ENCODE measurements at regions not wholly inside any gene's neighbourhood (a gene's known extent, or its start where the extent isn't known, plus 50 kb on each side); places are given as distances from the start of the nearest gene placed in this dataset.

- DNase-seq, result peak; percentile 4
These were observed 546.4 kb downstream of the OMA1 start for GRCh38 chr1:58000116-58000515.

GRCh38 chr1:57996400-57996799 lies 550.1 kb downstream of the OMA1 start:
- DNase-seq, result no peak

DNA sequence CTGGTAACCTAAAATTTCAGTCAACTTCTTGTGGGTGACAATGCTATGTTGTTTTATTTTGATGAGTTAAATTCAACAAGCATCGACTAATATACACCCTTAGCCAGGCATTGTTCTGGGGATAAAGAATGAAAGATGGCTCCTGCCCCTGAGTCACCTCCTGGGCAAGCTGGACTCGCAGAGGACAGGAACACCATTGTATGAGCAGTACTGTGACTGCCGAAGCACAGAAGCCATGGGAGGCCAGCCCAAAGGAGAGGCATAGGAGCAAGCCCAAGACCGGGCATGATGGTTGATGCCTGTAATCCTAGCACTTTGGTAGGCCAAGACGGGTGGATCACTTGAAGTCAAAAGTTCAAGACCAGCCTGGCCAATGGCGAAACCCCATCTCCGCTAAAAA lies 555.2 kb downstream of the OMA1 start:
- DNase-seq, result no peak

DNA sequence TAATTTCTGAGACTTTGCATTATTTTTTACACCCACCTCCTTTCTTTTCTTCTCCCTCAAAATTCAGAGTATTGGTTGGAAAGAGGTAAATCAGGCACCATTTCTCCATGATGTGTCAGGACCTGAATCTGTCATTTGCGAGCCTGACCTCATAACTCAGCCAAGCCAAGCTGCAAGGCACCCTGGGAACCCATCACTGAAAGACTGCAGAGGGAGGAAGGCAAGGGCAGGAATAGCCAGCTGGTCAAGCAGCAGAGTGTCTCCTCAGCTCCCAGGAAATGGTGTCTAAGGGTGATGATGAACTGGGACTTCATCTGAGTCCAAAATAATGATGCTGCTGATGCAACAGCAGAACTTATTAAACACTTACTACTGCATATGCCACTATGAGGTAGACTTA lies 556.6 kb downstream of the OMA1 start:
- DNase-seq, result no peak

GRCh38 chr1:57987523-57987922 lies 559.0 kb downstream of the OMA1 start:
- no peak for DNase-seq

GRCh38 chr1:57986432-57986831 lies 560.1 kb downstream of the OMA1 start:
- DNase-seq, result no peak

- DNase-seq, result no peak
These were observed 560.4 kb upstream of the DAB1 start for GRCh38 chr1:57984277-57984676.

DNA sequence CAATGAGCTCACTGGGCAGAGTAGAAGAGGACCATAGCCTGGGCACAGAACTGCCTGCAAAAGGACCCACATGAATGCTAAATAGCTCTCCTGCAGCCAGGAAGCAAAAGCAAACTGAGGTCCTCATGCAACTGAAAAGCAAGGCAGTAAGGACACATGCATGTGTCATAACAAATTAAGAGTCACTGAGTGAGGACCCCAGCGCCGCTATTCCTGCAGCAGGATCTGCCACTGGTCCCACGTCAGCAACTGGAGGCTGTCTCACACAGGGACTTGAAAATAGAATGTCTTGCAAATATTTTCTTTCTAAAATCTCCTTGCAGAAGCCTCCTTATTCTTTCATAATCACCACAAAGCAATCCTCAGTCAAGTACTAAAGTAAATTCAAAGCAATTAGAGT lies 559.6 kb upstream of the DAB1 start:
- no peak for DNase-seq

DNA sequence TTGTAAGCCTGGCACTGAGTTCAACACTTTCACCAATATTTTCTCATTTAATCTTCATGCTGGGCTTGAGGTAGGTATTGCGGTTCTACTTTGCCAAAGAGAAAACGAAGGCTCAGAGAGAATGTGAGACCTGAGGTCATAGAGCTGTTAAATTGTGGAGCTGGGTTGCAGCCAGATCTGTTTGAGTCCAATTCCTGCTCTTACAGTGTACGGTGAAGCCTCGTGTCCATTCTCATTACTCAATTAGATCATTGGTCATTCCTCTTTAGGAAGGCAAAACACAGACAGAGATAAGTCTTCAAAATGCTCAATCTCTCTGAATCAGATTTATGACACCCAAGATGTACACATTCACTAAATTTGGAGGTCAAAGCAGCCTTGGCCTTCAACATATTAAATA lies 559.0 kb upstream of the DAB1 start:
- no peak for DNase-seq

GRCh38 chr1:57976216-57976615 lies 552.4 kb upstream of the DAB1 start:
- no peak for DNase-seq

DNA sequence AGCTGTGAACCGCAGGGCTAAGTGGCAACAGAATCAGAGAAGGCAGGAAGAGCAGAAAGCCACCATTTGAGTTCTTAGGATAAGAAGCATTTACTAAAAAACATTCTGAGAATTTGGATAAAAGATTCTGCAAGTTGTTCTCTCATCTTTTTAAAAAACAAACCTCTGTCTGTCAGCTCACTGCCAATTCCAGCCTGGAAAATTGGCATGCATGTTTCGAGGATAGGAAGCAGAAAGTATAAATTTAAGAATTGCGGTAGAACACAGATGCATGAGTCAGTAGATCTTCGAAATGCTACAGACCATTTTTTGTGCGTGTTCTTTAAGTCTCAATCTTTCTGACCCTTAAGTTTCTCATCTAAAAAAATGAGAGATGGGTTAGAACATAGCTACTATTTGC lies 544.5 kb upstream of the DAB1 start:
- DNase-seq, result no peak

DNA sequence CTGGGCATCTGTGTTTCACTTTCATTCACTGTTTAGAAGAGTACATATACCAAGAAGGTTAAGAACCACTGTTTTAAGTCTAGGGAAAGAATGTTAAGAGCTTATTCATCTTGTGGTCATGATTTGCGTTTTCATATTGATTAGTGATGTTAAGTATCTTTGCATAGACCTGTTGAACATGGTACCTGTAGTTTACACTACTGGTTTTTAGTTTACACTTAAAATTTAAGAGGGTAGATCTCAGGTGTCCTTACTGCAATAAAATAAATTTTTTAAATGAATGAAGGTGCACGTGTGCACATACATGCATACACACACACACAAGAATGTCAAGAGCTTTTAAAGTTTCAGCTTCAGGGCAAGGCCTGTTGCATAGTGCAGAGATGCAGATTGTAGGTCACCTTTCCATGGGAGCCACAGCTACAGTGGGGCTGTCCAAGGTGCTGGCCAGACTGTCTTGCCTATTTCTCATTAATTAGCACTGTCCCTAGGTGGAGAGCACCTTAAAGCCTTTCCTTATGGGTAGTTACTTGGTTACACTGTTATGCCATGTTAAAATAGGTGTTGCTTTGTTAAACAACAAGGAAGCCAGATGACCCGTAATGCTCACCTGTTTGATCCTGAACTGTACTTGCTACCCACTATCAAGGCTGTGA lies 543.0 kb upstream of the DAB1 start:
- DNase-seq, result peak; percentile 67

- DNase-seq, result no peak
These were observed 542.5 kb upstream of the DAB1 start for GRCh38 chr1:57966340-57966739.

DNA sequence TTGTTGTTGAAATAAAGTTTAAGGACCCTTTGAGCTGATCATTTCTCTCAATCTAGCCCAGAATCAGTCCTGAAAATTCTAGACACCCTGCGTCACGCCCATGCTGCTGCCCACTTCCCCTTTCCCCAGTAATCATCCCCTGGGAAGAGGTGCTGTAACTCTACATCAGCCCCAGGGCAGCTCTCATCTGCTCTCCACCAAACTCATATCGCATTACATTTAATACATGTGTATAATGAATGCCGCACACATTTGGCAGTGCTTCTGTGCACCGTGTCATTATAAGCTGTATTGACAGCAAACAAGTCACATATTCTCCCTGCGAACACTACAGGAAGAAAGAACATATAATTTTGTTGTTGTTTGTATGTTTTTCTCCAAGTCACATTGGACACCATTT lies 539.7 kb upstream of the DAB1 start:
- DNase-seq, result no peak

DNA sequence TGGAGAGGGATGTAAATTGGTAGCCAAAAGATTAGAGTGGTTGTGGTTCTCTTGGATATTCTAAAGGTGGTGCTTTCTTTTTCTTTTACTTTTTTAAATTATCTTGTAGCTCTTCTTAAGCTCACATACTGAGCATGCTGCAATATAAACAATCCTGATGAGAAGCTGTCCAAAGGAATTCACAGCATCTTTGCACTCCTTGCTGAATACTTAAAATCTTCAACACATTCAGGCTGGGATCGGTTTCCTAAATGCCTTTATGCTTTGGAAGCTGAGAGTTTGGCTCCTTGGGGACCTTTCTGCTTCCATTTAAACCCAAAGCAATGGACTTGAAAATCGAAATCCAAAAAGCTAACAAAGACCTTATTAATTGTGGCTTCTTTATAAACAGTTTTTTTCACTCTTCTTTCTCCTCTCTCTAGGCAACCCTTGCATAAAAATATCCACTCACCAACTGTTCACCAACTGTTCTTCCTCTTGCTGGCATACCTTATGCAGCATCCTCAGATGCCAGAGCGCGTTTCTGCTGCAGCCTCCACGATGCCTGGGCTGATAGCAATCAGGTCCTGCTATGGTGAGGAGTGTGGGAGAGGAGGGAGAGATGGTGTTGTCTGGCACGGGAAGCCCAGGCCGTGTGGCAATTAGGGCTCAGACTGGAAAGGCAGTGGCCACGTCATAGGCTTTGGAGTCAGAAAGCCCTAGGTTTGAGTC lies 535.8 kb upstream of the DAB1 start:
- DNase-seq, result no peak

DNA sequence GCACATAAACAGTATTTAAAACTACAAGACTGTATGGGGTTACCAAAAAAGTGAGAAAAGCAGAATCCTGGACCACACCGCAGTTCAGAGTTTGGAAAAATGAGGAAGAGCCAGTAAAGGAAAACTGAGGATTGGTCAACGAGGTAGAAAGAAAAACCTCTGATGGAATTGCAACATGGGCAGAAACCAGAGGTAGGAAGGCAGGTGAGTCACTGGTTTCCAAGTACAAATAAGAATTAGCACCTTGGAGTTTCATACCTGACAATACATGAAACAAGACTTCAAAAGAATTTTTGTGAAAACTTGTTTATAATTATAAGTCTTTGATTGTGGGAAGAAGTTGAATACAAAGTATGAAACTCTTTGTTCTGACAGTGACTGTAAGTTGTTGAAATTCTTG lies 533.7 kb upstream of the DAB1 start:
- DNase-seq, result no peak

- no peak for DNase-seq
These were observed 527.5 kb upstream of the DAB1 start for GRCh38 chr1:57951390-57951789.

GRCh38 chr1:57949168-57949567 lies 525.3 kb upstream of the DAB1 start:
- no peak for DNase-seq

DNA sequence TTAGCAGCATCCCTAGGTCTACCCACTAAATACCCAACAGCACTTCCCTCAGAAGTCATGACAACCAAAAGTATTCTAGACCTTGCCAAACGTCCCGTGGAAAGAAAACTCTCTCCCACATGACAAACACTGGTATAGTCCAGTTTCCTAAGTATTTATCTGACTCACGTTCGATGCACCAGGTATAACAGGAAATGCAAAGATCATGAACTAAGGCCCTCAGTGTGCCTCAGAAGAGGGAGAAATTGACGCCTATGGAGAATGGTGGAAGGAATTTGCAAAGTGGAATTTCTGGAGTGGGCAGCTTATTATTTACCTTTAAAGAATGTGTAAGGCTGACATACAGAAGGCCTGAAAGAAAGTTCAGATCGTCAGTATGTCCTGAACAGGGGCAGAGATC lies 523.6 kb upstream of the DAB1 start:
- no peak for DNase-seq

- no peak for DNase-seq
These were observed 521.2 kb upstream of the DAB1 start for GRCh38 chr1:57945045-57945444.

DNA sequence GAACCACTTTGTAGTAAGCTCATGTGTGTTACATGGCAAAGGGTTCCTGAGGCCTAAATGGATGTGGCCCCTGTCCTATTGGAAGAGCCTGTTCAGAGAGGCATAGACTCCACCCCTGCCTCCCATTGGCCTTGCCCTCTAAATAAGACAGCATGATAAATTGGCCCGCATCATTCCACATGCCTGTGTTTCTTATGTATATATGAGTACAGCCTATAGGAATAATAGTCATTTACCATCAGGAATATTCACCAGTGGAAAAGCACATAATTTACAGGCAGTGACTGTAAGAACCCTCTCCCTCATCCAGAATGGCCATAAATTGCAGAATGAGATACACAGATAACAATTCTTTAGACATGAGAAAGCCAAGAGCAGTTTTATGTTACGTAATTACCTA lies 519.5 kb upstream of the DAB1 start:
- no peak for DNase-seq

DNA sequence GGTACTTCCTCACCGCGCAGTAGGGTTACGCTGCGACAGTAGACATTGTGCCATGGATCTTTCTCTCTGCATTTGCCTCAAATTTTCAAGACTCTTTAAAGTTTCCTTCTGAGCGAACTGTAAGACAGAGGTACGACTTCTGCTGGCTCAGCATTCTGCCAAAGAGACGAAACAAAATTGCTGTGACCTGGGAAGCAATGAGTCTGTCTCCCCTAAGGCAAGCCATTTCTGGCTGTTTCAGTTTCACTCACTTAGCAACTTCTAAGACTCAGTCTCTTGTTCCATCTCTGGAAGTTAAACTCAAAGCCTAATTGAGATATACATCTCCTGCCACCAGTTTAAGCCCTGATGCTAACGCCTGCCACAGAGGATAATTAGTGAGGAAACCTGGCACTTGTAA lies 510.9 kb upstream of the DAB1 start:
- DNase-seq, result no peak

DNA sequence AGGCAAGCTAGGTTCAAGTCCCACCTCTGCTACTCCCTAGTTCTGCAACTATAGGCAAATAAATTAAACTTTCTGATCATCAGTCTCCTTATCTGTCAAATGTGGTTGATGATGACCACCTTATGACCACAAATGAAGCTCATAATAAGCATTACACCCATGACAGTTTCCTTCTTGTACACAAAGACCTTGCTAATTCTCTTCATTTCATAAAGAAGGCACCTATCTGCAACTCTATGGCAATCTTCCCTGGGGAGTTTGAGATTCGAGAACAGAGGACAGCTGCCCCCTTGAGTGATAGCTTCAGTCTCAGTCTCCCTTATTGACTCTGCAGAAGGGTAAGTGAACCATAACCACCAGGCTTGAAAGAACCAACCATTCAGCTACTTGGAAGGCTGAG lies 503.1 kb upstream of the DAB1 start:
- no peak for DNase-seq

DNA sequence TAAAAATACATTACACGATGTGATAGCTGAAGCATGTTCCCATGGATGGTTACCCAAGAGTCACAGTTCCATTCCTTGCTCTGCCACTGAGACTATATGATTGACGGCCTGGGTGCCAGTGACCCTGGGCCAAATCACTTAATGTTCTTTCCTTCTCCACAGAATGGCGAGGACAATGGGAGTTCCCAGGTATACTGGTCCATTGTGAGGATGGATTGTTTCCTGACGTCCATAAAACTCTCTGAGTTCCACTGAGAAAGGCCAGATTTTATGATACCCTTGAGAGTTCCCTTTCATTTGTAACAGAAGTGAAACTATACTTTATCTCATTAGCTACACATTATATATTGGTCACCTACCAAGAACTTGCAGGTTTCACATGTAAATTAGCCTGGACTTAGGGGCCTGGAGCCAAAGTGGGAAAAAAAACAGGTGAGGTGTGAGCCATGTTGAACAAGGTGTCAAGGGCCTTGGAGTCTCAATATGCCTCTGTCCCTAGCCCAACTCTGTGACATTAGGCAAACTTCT lies 502.2 kb upstream of the DAB1 start:
- DNase-seq, result no peak
